ENCODE measurements at regions not wholly inside any gene's neighbourhood (a gene's known extent, or its start where the extent isn't known, plus 50 kb on each side); places are given as distances from the start of the nearest gene placed in this dataset.

DNA sequence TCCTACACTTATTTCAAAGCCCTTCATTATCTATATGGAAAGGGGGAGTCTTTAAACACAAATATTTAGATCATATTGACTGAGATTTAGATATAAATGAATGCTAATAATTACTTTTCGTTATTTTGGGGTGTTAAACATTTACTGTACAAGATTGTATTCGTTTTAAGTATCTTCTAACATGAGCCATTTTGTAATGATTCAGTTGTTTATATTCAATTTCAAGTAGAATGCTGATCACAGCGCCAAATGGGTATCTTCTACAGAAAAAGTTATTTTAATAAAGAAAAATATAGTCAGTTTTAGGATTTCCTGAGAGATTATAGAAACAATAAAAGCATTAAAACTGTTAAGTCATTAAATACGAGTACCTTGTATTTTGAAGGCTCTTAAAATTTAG, 104.5 kb upstream of the HNRNPU start:
- TF ChIP-seq POLR2AphosphoS5 (IDR thresholded peaks at IDR 0.05; ENCODE audit: borderline replicate concordance, low read depth, low read length): no peak
- no peak for TF ChIP-seq EZH2 (IDR thresholded peaks at IDR 0.05)
- TF ChIP-seq FOXP2 (optimal IDR thresholded peaks at IDR 0.05; ENCODE audit: control extremely low read depth, extremely low read length, insufficient read depth): no peak

Data from SK-N-MC (cell line).